Keratinocyte (primary cell): ENCODE measurements at regions not wholly inside any gene's neighbourhood (a gene's known extent, or its start where the extent isn't known, plus 50 kb on each side); places are given as distances from the start of the nearest gene placed in this dataset.

Experiments
- EZH2 ChIP-seq: IDR thresholded peaks from one replicate; pipeline ENCODE4 v1.6.1; 2012; ENCODE audit warnings: inconsistent platforms, mild to moderate bottlenecking, low read length, moderate library complexity
- TF ChIP-seq, protein P1 (sequence below), 3 experiments: IDR thresholded peaks in 1 of 3; conservative IDR thresholded peaks in 1 of 3; optimal IDR thresholded peaks in 1 of 3; 2 replicates in 2 of 3; 3 replicates in 1 of 3; pipeline versions ENCODE3 to v1.5.1; 2011; ENCODE audit warnings: low read length in 3 of 3, mild to moderate bottlenecking in 3 of 3, moderate library complexity in 2 of 3, control low read depth in 1 of 3, inconsistent platforms in 1 of 3; ENCODE audit not compliant: insufficient read depth in 2 of 3; ENCODE audit errors: extremely low read depth in 1 of 3

DNA sequence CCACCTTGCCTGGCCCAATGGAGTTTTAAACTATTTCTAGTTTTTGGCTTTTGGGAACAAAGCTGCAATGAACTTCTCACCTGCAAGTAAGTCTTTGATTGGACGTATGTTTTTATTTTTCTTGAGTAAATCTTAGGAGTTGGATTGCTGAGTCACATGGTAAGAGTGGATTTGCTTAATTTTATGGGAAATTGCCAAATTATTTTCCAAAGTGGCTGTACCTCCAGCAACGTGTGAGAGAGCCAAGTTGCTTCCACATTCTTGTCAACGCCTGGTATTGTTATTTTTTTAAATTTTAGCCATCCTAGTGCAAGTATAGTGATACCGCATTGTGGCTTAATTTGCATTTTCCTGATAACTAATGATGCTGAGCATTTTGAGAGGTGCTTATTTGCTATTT, 136.6 kb downstream of the LMNTD1 start:
- no peak for TF ChIP-seq EZH2
- TF ChIP-seq, protein P1, sequence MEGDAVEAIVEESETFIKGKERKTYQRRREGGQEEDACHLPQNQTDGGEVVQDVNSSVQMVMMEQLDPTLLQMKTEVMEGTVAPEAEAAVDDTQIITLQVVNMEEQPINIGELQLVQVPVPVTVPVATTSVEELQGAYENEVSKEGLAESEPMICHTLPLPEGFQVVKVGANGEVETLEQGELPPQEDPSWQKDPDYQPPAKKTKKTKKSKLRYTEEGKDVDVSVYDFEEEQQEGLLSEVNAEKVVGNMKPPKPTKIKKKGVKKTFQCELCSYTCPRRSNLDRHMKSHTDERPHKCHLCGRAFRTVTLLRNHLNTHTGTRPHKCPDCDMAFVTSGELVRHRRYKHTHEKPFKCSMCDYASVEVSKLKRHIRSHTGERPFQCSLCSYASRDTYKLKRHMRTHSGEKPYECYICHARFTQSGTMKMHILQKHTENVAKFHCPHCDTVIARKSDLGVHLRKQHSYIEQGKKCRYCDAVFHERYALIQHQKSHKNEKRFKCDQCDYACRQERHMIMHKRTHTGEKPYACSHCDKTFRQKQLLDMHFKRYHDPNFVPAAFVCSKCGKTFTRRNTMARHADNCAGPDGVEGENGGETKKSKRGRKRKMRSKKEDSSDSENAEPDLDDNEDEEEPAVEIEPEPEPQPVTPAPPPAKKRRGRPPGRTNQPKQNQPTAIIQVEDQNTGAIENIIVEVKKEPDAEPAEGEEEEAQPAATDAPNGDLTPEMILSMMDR (optimal IDR thresholded peaks at IDR 0.05 in 1 of 3, IDR thresholded peaks at IDR 0.05 in 1 of 3, conservative IDR thresholded peaks at IDR 0.05 in 1 of 3; ENCODE audit: extremely low read depth in 1 of 3, insufficient read depth in 2 of 3, low read length in 3 of 3) = no peak
